ENCODE measurements at regions not wholly inside any gene's neighbourhood (a gene's known extent, or its start where the extent isn't known, plus 50 kb on each side); places are given as distances from the start of the nearest gene placed in this dataset.

DNA sequence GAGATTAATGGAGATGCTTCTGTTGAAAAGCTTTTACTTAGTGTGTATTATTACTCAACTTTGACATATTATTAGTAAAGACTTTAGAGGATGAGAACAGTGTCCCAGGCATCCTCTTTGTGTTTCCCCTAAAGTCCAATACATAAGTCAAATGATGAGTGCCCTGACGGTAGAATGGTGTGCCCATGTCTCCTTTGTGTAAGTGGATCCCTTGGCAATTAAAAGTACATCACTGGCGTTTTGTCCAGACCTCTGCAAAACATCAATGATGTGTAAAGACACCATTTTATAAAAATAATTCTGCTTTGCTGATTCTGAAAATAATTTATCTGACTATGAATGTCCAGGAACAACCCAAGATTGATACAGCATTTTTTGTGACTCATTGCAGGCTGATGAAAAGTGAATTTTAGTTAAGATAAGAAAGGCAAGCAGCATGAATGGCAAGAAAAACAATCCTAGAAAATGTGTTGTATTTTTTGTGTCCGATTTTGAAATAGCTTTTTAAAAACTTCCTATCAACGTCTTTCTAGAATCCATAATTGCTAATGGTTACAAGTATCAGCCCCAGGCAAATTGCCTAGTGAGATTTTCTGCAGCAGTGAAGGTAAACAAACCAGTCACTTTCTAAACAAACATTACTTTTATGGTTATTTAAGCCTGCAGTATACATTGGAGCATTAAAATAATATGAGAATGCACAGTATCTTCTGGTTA lies 251.5 kb downstream of the PTPRC start:
- Histone ChIP-seq H3K4me2 (ENCODE audit: low read depth, low read length) (no peak overlapping the region), H3K9ac (ENCODE audit: insufficient read depth, low read depth, low read length) (no peak overlapping the region), H3K36me3 (replicated peaks in 1 of 2; ENCODE audit: control insufficient read depth in 1 of 2, insufficient read depth in 2 of 2, low read length in 2 of 2) (no peaks in the 10 kb centered on the region), H3K27me3 (ENCODE audit: control insufficient read depth in 1 of 2, insufficient read depth in 2 of 2, low read length in 2 of 2) (no peaks in the 10 kb centered on the region), H4K20me1 (ENCODE audit: insufficient read depth, low read length) (no peaks in the 10 kb centered on the region), H3K4me1 (ENCODE audit: insufficient read depth, low read length) (no peaks in the 10 kb centered on the region), H2AFZ (ENCODE audit: low read length) (no peak overlapping the region), H3K79me2 (ENCODE audit: insufficient read depth, low read length) (no peaks in the 10 kb centered on the region), H3K27ac (ENCODE audit: extremely low read length, insufficient read depth, low read length) (no peak overlapping the region), H3K9me3 (ENCODE audit: low read length) (no peaks in the 10 kb centered on the region), H3K4me3 (replicated peaks in 1 of 3; ENCODE audit: insufficient read depth in 1 of 3, low read depth in 2 of 3, low read length in 3 of 3) (no peak overlapping the region)
- no peak for FAIRE-seq
- no peak for DNase-seq (ENCODE audit: low spot score)
- no peak for ATAC-seq
- in situ Hi-C loops (cut with HindIII; ENCODE audit: extremely low pct_ligation_motif_present, low pct_unique_long_range_greater_than_20kb) (no loop called here), intact Hi-C loops (cut with micrococcal nuclease; ENCODE audit: unreplicated experiment) (no loop called here)
- ChIA-PET POLR2A (no interaction called here), CTCF (ENCODE audit: low intra/inter-chr PET ratio, low total read pairs) (no interaction called here)
- BruUV-seq (replicated peaks) = no TSS peak
- 56% methylated on average over 4 of the region's 4 CpGs for WGBS (ENCODE audit: low lambda C conversion rate)
- TF ChIP-seq, protein P1, sequence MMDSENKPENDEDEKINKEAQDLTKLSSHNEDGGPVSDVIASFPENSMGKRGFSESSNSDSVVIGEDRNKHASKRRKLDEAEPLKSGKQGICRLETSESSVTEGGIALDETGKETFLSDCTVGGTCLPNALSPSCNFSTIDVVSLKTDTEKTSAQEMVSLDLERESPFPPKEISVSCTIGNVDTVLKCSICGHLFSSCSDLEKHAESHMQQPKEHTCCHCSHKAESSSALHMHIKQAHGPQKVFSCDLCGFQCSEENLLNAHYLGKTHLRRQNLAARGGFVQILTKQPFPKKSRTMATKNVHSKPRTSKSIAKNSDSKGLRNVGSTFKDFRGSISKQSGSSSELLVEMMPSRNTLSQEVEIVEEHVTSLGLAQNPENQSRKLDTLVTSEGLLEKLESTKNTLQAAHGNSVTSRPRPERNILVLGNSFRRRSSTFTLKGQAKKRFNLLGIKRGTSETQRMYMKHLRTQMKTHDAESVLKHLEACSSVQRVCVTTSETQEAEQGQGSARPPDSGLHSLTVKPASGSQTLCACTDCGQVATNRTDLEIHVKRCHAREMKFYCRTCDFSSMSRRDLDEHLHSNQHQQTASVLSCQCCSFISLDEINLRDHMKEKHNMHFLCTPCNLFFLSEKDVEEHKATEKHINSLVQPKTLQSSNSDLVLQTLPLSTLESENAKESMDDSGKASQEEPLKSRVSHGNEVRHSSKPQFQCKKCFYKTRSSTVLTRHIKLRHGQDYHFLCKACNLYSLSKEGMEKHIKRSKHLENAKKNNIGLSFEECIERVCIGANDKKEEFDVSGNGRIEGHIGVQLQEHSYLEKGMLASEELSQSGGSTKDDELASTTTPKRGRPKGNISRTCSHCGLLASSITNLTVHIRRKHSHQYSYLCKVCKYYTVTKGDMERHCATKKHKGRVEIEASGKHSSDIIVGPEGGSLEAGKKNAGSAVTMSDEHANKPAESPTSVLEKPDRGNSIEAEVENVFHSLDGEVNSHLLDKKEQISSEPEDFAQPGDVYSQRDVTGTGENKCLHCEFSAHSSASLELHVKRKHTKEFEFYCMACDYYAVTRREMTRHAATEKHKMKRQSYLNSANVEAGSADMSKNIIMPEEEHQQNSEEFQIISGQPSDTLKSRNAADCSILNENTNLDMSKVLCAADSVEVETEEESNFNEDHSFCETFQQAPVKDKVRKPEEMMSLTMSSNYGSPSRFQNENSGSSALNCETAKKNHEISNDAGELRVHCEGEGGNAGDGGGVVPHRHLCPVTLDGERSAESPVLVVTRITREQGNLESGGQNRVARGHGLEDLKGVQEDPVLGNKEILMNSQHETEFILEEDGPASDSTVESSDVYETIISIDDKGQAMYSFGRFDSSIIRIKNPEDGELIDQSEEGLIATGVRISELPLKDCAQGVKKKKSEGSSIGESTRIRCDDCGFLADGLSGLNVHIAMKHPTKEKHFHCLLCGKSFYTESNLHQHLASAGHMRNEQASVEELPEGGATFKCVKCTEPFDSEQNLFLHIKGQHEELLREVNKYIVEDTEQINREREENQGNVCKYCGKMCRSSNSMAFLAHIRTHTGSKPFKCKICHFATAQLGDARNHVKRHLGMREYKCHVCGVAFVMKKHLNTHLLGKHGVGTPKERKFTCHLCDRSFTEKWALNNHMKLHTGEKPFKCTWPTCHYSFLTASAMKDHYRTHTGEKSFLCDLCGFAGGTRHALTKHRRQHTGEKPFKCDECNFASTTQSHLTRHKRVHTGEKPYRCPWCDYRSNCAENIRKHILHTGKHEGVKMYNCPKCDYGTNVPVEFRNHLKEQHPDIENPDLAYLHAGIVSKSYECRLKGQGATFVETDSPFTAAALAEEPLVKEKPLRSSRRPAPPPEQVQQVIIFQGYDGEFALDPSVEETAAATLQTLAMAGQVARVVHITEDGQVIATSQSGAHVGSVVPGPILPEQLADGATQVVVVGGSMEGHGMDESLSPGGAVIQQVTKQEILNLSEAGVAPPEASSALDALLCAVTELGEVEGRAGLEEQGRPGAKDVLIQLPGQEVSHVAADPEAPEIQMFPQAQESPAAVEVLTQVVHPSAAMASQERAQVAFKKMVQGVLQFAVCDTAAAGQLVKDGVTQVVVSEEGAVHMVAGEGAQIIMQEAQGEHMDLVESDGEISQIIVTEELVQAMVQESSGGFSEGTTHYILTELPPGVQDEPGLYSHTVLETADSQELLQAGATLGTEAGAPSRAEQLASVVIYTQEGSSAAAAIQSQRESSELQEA (CRISPR knock-in tag; IDR thresholded peaks at IDR 0.05; ENCODE audit: not compliant biosample characterization) = no peak
- TF ChIP-seq ZNF441 (CRISPR knock-in tag; IDR thresholded peaks at IDR 0.05; ENCODE audit: borderline replicate concordance) = no peak
- TF ChIP-seq NFKB2 (CRISPR knock-in tag; IDR thresholded peaks at IDR 0.05; ENCODE audit: borderline replicate concordance) = no peak
- TF ChIP-seq ZNF331 (CRISPR knock-in tag; IDR thresholded peaks at IDR 0.05) = no peak
- TF ChIP-seq CENPX (CRISPR knock-in tag; IDR thresholded peaks at IDR 0.05) = no peak
- TF ChIP-seq MXI1 (IDR thresholded peaks at IDR 0.05; ENCODE audit: borderline replicate concordance, low read depth, low read length) = no peak
- TF ChIP-seq, protein P2, sequence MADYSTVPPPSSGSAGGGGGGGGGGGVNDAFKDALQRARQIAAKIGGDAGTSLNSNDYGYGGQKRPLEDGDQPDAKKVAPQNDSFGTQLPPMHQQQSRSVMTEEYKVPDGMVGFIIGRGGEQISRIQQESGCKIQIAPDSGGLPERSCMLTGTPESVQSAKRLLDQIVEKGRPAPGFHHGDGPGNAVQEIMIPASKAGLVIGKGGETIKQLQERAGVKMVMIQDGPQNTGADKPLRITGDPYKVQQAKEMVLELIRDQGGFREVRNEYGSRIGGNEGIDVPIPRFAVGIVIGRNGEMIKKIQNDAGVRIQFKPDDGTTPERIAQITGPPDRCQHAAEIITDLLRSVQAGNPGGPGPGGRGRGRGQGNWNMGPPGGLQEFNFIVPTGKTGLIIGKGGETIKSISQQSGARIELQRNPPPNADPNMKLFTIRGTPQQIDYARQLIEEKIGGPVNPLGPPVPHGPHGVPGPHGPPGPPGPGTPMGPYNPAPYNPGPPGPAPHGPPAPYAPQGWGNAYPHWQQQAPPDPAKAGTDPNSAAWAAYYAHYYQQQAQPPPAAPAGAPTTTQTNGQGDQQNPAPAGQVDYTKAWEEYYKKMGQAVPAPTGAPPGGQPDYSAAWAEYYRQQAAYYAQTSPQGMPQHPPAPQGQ (CRISPR knock-in tag; IDR thresholded peaks at IDR 0.05; ENCODE audit: borderline replicate concordance) = no peak
- TF ChIP-seq SMARCE1 (IDR thresholded peaks at IDR 0.05; ENCODE audit: borderline replicate concordance) = no peak
- TF ChIP-seq ZNF30 (CRISPR knock-in tag; IDR thresholded peaks at IDR 0.05) = no peak
- no peak for TF ChIP-seq ZNF737 (CRISPR knock-in tag; IDR thresholded peaks at IDR 0.05; ENCODE audit: borderline replicate concordance)
- TF ChIP-seq, protein P3, sequence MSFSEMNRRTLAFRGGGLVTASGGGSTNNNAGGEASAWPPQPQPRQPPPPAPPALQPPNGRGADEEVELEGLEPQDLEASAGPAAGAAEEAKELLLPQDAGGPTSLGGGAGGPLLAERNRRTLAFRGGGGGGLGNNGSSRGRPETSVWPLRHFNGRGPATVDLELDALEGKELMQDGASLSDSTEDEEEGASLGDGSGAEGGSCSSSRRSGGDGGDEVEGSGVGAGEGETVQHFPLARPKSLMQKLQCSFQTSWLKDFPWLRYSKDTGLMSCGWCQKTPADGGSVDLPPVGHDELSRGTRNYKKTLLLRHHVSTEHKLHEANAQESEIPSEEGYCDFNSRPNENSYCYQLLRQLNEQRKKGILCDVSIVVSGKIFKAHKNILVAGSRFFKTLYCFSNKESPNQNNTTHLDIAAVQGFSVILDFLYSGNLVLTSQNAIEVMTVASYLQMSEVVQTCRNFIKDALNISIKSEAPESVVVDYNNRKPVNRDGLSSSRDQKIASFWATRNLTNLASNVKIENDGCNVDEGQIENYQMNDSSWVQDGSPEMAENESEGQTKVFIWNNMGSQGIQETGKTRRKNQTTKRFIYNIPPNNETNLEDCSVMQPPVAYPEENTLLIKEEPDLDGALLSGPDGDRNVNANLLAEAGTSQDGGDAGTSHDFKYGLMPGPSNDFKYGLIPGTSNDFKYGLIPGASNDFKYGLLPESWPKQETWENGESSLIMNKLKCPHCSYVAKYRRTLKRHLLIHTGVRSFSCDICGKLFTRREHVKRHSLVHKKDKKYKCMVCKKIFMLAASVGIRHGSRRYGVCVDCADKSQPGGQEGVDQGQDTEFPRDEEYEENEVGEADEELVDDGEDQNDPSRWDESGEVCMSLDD (CRISPR knock-in tag; IDR thresholded peaks at IDR 0.05; ENCODE audit: borderline replicate concordance) = no peak
